RCC 7860 (cell line): ENCODE measurements at regions not wholly inside any gene's neighbourhood (a gene's known extent, or its start where the extent isn't known, plus 50 kb on each side); places are given as distances from the start of the nearest gene placed in this dataset.

Experiments
- DNase-seq: peaks from one replicate; pipeline ENCODE4 v3.0.0-alpha.2; 2015; ENCODE audit warnings: low spot score
- FAIRE-seq: peaks from 2 replicates; lab custom pipeline; 2012; peaks lifted over from hg19 to GRCh38; lab: Jason Lieb, UNC

DNA sequence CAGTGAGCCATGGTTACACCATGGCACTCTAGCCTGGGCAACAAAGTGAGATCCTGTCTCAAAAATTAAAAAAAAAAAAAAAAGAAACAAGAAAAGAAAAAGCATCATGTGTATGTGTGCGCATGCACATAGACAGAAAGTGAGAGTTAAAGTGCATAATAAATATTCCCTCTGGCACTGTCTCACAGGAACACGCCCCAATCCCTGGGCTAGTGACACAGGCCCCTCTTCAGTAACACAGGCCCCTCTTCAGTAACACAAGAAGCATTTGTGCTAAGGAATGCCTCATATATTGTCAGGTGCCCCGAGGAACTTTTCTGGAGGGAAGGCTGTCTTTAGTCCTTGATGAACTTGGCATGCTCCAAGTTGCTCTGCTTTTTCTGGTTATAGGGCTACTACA, 57.5 kb downstream of the RPL27A start:
- FAIRE-seq (no peak), DNase-seq (no peak)

DNA sequence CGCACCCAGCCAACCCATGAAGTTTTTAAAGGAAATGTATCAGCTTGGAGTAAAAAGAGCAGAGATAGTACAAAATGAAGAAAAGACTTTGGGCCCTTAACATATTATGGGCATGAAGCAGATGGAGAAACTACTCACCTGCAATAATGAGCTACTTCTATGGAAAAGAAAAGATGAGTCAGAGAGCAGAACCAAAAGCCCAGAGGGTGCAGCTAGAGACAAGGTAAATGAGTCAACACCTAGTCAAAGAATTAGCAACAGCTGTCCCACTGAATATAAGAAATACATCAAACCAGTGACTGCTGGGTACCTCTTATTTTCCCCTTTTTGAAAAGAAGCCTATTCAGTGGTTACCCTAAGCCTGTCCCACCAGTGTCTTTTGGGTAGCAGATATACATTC, 61.8 kb downstream of the RPL27A start:
- FAIRE-seq = no peak
- DNase-seq = peak; percentile 6

DNA sequence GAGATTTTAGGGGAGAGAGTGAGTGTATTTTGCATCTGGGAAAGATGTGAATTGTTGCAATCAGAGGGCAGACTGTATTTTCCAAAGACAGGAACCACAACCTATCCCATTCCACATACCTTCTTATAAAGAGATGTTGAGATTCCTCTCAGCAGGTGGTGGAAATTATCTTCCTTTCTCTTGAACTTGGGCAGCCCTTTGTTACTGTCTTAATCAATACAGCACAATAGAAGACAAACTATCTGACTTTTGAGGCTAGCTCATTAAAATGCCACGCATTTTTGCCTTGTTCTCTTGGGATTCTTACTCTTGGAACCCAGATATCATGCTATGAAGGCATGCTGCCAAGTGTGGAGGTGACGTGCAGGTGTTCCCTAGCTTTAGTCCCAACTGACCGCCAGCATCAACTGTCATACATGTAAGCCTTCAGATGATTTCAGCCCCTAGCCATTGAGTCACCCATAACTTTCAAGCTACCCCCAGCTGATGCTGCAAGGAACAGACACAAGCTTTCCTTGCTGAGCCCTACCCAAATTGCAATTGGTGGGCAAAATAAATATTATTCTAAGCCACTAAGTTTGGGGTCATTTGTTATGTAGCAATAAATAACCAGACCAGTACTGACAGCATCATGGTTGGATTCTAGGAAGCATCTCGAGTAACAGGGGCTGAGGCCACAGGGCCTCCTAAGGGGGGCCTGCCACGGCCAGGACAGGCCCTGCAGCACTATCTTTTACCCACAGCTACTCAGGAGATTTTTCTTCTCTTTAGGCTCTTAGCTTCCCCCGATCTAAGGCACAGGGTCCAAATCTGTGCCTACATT, 63.0 kb downstream of the RPL27A start:
- no peak for FAIRE-seq
- DNase-seq = no peak

DNA sequence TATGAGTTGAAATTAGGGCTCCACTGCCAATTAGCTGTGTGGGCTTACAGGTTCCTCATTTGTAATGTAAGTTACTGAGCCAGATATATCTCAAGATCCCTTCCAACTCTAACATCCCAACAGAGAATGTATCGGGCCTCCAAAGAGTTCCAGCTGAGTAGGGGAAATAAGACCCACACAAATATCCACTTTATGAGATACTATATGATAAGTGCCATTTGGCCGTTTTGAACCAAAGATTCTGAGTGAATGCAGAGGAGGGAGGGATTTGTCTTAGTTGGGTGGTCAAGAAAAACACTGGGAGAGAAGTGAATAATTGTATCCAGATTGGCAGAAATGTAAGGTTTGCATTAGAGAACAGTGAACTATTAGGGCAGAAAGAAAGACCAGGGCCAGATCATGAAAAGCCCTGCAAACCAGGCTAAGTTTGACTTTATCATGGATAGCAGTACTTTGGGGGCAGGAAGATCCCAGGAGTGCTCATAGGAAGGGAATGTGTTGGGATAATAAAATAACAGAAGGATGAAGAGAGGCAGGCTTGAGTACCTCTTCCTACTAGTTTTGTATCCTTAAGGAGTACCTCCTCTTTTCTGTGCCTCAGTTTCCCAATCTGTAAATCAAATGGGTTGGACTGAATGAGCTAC, 63.9 kb downstream of the RPL27A start:
- FAIRE-seq = no peak
- DNase-seq = no peak

DNA sequence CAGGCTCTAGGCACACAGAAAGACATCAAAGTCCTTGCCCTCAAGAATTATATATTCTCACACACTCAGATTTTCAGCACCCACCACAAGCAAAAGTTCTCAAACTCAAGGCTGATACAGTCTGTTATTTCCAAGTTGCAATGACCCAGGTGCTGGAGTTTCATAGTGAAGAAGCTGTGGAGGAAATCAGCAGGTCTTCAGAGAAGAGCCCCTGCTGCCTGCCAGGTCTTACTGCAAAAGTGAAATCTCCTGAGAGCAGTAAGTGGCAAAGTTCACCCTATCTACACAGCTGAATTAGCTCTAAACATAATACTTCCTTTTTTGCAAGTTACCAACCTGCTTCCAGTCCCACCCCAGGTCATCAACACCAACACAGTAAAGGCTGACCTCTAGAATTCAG, 64.6 kb downstream of the RPL27A start:
- FAIRE-seq (no peak), DNase-seq (no peak)

DNA sequence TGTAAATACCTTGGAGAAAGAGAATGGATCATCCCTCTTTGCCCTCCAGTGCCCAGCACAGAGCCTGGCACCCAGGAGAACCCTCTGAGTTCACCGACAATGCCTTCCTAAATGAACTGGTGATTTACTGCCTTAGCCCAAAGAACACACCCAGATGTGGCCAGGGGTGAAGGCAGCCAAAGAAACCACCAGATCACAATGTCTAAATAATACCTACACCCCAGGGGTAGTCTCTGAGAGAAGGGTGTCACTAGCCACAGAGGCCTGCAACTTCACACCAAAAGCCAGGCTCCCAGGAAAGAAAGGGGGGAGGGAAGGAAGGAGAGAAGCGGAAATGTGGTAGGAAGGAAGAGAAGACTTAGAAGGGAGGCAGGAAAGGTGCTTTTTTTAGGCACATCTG, 65.7 kb downstream of the RPL27A start:
- FAIRE-seq (no peak), DNase-seq (no peak)

DNA sequence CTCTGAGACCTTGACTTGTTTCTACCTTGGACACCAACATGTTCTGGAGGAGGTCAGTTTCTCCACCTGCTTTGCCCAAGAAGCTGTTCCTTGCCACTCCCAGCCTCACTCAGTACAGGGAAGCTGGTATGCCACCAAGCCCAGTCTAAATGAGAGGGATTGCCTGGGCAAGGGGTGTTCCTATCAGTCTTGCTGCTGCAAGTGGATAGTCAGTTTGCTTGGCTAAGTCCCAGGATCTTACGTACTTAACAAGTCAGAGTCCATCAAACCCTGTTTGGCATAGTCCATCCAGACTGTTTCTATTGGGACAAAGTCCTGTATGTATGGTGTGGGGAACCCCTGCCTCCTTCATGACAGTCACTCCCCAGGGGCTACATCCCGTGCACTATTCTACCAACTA, 66.6 kb downstream of the RPL27A start:
- FAIRE-seq (no peak), DNase-seq (no peak)

DNA sequence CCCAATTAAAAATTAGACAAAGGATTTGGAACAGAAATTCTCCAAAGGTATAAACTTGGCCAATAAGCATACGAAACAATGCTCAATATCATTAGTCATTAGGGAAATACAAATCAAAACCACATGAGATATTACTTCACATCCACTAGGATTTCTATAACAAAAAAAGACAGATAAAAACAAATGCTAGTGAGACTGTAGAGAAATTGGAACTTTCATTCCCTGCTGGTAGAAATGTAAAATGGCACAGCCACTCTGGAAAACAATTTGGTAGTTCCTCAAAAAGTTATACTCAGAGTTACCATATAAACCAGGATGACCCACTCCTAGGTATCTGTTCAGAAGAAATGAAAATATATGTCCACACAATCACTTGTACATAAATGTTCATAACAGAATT, 71.6 kb downstream of the RPL27A start:
- no peak for FAIRE-seq
- DNase-seq = no peak

DNA sequence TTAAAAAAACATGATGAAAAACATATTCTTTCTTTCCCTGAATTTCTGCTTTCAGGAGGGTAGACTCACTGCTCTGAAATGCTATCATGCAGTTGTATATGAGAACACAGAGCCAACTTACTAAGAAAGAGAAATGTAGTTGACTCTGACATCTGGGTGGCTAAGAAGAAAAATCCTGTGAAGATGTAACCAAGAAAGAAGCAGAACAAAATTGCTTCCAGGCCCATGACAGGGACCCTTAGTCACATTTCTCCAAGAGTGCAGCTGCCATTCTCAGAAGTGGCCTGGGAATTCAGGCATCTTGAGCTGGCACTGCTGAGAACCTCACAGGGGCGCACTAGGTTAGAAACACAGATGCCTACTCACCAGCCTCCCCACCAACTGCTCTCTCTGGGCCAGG, 73.6 kb downstream of the RPL27A start:
- DNase-seq (no peak), FAIRE-seq (no peak)

DNA sequence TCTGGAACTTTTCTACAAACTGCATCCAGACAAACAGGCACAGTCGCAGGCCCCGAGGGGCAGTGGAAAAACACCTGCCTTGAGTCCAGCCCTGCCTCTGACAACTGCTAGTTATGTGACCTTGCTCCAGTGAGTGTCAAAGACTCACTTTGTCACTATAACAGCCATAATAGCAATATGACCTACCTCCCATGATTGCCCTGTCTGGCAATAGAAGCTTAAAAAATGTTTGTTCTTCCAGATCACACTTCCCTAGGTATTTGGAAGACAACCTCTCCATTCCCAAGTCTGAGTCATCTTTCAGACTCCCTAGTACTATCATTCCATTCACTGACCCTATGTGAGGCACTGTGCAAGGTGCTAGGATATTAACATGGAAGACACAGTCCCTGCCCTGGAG, 74.5 kb downstream of the RPL27A start:
- peak; percentile 14 for DNase-seq
- FAIRE-seq = no peak

DNA sequence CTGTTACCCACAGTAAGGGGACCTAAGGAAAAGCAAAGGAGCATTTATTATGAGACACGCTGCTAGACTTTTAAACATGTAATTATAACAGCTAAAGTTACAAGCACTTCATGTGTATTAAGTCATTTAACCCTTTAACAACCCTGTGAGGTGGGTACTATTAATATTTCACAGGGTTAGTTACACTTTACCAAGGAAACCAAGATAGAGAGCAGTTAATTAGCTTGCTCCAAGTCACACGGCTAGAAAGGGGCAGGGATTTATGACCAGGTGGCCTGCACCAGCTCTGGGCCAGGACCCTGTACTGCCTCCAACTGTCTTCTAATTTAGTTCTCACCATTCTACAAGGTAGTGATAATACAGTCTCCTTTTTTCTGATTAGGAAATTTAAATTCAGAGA, 74.9 kb downstream of the RPL27A start:
- no peak for FAIRE-seq

DNA sequence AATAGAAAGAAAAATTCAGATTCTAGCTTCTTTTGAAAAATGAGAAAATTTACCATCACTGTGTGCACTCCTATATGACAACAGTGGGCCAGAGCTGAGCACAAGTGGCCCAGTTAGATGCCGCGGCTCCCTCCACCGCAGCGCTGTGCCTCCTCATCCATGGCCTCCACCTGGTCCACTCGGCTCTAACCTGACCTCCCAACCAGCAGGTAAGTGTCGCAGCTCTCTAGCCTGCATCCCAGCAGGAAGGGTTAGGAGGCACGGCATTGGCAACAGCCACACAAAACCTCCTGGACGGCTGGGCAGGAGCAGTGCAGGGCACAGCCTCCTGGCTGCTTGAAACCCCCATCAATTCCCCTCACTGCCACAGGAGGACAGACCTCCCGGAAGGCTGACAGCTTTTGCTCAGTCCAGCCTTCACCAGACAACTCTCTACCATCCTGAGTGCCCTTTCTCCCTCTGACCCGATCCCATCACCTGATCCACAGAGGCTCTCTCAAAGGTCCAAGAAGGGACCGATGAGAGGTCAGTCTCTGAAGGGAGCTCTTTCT, 76.1 kb downstream of the RPL27A start:
- FAIRE-seq (no peak), DNase-seq (no peak)

More for the DNA sequence above, 74.9 kb downstream of the RPL27A start:
- no peak for DNase-seq

DNA sequence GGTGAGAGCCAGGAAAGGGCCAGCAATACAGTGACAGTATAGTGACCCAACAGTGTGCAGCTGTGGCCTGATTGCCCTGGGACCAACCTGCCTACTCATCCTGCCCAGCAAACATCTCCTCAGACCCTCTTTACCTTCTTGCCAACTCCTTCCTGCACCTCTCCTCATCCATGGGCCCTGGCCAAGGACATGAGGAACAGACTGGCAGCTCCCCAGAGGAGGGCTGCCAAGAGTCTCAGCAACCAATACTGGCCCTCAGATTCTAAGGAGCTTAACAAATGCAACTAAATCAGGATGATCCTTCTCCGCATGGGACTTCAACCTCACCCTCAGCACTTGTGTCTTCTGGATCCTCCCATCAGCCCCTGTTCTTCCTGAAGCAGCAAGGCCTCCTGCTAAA, 77.0 kb downstream of the RPL27A start:
- no peak for DNase-seq
- FAIRE-seq = no peak

DNA sequence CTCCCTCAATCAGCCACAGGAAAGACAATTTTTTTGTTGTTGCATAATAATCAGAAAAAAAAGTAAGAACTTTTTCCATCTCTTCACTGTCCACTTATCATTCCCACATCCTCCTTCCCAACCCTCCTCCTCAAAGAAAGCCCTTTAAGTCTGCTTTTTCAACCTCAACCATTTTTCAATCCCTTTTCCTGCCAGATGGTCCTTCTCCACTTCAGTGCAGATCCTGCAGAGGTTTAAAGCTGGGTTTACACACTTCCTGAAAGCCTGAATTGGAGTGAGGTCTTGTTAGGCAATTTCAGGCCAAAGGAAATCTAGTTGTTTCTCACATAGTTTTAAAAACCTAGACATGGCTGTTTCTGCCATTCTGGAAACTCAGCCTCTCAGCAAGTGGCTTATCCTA, 78.3 kb downstream of the RPL27A start:
- DNase-seq (no peak), FAIRE-seq (no peak)

DNA sequence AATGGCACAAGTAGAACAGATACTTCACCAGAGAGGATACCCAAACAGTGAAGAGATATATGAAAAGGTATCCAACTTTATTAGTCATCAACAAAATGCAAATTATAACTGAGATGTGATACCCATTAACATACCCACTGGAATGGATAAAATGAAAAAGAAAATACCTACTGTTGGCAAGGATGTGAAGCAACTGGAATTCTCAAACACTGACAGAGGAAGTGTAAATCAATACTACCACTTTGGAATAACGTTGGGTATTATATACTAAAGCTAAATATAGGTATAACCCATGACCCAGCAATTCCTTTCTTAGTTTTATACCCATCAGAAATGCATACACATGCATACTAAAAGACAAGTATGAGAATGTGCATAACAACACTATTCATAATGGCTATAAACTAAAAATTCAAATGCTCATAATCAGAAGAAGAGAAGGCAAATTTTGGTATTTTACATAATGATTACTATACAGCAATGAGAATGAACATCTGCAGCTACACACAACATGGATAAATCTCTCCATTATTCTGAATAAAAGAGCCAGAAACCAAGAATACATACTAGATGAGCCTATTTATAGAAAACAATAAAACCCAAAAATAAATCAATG, 80.6 kb downstream of the RPL27A start:
- no peak for FAIRE-seq

DNA sequence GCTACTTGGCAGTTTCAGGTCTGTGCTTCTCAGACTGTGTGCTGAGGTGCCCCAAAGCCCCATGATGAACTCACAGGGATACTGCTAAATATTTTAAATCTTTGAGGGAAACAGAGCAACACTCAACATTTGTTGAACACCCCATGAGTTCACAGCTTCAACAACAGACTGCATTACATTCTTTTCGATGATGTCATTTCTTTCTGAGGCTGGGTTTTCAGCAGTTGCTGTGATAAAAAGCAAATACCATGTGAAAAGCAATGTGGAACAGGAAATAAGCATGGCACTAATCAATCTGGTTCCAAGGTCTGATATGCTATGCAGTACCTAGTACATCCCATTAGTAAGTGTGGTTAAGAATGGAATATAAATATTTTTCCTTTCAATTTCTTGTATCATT, 82.7 kb downstream of the RPL27A start:
- FAIRE-seq = no peak
- DNase-seq = peak; percentile 33

More for the DNA sequence above, 80.6 kb downstream of the RPL27A start:
- no peak for DNase-seq

DNA sequence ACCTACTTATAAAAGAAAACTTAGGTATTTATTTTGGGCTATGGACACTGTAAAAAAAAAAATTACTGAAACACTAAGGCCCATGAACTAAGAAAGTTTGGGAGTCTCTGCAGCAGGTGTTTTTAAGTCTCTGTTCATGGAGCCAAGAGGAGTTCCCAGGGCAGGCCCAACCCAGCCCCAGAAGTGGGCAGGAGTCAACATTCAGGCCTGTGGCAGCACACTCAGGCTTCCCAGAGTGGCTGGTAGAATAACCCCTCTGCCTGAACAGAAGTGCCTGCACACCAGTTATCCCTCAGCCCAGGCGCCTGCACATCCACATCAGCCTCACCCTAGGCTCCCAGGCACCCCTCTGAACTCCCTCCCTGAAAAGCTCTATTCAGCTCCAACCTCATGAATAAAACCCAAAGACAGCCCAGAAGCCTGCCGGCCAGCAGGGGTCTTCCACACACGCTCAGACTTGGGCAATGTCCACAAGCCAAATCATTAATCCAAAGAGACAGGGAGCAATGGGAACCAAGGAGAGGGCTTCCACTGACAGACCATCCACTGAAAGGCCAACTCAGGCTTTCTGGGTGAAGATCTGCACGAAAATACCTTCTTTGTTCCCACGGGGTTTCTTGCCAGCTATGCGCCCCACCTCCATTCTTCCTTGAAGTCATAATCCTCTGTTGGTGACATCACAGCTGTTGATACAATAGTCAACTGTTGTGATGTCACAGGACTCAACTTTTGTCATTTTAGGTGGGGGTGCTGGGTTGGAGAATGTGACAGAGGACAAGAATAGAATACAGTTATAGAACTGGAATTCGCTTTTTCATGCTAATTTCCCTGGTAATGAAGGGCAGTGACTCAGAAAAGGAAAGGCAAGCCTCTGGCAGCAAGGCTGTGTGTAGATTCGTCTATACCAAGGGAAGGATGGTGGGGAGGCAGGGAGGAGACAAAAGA, 83.7 kb downstream of the RPL27A start:
- DNase-seq (no peak), FAIRE-seq (no peak)

DNA sequence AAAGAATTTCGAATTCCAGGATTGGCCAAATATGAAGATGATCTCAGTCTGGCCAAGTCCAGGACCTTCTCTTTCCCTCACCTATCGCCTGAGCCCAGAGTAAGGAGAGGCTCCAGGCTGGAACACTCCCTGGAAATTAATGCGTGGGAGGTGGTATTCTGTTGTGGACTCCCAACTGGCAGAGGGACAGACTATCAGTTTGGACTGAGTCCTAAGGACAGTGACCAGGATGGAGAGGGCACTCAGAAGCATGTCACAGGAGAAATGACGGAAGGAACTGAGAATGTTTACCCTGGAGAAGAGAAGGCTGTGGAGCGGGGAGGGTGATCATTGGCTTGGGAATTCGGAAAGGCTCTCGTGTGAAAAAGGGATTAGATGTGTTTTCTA, 84.4 kb downstream of the RPL27A start:
- no peak for FAIRE-seq
- no peak for DNase-seq

DNA sequence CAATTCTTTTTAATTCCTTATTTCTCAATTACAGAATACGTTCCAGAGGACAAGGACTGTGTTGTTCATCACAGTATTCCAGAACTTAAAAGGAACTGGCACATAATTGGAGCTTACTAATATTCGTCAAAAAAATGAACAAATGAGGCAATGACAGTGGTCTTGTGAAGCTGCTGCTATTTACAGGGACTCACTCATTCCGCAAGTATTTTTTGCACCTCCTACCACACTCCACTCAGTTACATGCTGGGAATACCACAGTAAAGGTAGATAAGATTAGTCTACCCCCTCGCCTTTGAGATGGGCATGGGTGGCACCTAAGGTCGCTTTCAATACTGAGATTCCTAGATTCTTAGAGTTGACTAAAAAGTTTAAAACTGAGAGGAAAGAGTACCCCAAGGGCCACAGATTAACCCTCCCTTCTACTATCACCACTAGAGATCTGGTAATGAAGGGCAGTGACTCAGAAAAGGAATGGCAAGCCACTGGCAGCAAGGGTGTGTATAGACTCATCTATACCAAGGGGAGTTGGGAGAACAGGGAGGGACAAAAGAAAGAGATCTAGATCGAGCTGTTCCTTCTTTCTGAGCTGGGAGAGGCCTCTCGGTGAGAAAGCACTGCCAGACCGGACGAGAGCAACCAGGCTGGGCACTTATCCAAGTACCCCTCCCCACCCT, 85.0 kb downstream of the RPL27A start:
- DNase-seq (peak; percentile 44), FAIRE-seq (no peak)

DNA sequence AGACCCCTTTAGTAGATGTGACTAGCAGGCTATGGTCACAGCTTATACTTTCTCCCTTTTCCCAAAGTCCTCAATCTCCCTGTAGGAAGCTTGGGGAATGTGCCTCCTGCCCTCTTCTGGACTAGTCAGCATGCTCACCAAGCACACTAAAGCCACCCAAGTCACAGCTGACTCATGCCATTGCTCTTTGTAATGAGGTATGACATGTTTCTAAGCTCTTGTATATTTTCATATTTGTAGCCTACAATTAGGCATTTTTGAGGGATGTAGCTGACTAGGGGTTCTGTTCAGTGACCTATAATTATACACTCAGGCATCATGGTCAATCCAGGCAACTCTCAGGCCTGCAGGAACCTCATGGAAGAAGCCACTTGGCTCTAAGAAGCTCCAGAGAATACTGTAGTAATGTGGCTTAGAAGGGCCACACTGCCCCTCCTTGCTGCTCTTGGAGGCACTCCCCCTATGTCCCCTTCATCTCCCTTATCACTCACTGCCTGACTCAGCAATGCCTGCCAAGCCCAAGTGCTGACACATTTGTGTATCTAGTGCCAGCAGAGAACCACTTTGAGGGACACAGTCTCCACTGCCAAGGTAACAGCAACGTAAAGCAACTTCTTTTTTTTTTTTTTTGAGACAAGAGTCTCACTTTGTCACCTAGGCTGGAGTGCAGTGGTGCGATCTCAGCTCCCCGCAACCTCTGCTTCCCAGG, 86.2 kb downstream of the RPL27A start:
- DNase-seq = peak; percentile 81
- no peak for FAIRE-seq
